Hindlimb muscle (tissue), 1 donor: ENCODE measurements at regions not wholly inside any gene's neighbourhood (a gene's known extent, or its start where the extent isn't known, plus 50 kb on each side); places are given as distances from the start of the nearest gene placed in this dataset.

Experiments
- DNase-seq: peaks from one replicate; pipeline ENCODE4 v3.0.0-alpha.2; 2013

- no peak for DNase-seq
Measured at GRCh38 chr7:155138204-155138603, 68.1 kb downstream of the HTR5A start.

- no peak for DNase-seq
Measured at GRCh38 chr7:155141562-155141961, 71.4 kb downstream of the HTR5A start.

- no peak for DNase-seq
Measured at GRCh38 chr7:155143381-155143780, 73.3 kb downstream of the HTR5A start.

GRCh38 chr7:155144371-155144770, 74.2 kb downstream of the HTR5A start:
- no peak for DNase-seq

- no peak for DNase-seq
Measured at GRCh38 chr7:155145477-155146255, 75.5 kb downstream of the HTR5A start.

GRCh38 chr7:155147172-155147571, 77.0 kb downstream of the HTR5A start:
- no peak for DNase-seq

GRCh38 chr7:155147624-155148023, 77.5 kb downstream of the HTR5A start:
- DNase-seq: no peak

GRCh38 chr7:155153676-155154075, 83.6 kb downstream of the HTR5A start:
- no peak for DNase-seq

- DNase-seq: no peak
Measured at GRCh38 chr7:155154586-155154985, 84.5 kb downstream of the HTR5A start.

GRCh38 chr7:155161690-155162089, 91.6 kb downstream of the HTR5A start:
- no peak for DNase-seq

GRCh38 chr7:155162422-155162821, 92.3 kb downstream of the HTR5A start:
- no peak for DNase-seq

GRCh38 chr7:155163696-155164095, 93.6 kb downstream of the HTR5A start:
- no peak for DNase-seq

GRCh38 chr7:155164316-155164715, 94.2 kb downstream of the HTR5A start:
- no peak for DNase-seq

GRCh38 chr7:155166108-155166507, 96.0 kb downstream of the HTR5A start:
- DNase-seq: no peak

GRCh38 chr7:155166673-155167370, 96.7 kb downstream of the HTR5A start:
- DNase-seq: peak; percentile 15

- no peak for DNase-seq
Measured at GRCh38 chr7:155167706-155168365, 97.7 kb downstream of the HTR5A start.

GRCh38 chr7:155168597-155169480, 98.7 kb downstream of the HTR5A start:
- DNase-seq: no peak

GRCh38 chr7:155169498-155170065, 99.5 kb downstream of the HTR5A start:
- DNase-seq: no peak

- DNase-seq: no peak
Measured at GRCh38 chr7:155170331-155170730, 100.2 kb downstream of the HTR5A start.

GRCh38 chr7:155172141-155172540, 102.0 kb downstream of the HTR5A start:
- no peak for DNase-seq

GRCh38 chr7:155173905-155174304, 103.8 kb downstream of the HTR5A start:
- no peak for DNase-seq

- no peak for DNase-seq
Measured at GRCh38 chr7:155178096-155178495, 108.0 kb downstream of the HTR5A start.
